Nephron (organoid): ENCODE measurements at regions not wholly inside any gene's neighbourhood (a gene's known extent, or its start where the extent isn't known, plus 50 kb on each side); places are given as distances from the start of the nearest gene placed in this dataset.

Experiments
- H3K27ac Mint-ChIP-seq, 3 experiments: 2 replicates each; pipeline ENCODE4 v1.8.0; 2020; ENCODE audit warnings: mixed read lengths in 3 of 3, mild to moderate bottlenecking in 2 of 3, moderate library complexity in 1 of 3
- H3K27me3 Mint-ChIP-seq: 2 replicates; pipeline ENCODE4 v1.8.0; 2021; ENCODE audit warnings: low read depth, mild to moderate bottlenecking, moderate library complexity, mixed read lengths
- H3K36me3 Mint-ChIP-seq: 2 replicates; pipeline ENCODE4 v1.8.0; 2020; ENCODE audit warnings: low read depth, mixed read lengths
- H3K4me1 Mint-ChIP-seq: 2 replicates; pipeline ENCODE4 v1.8.0; 2020; ENCODE audit warnings: mixed read lengths
- H3K4me3 Mint-ChIP-seq, 3 experiments: 2 replicates each; pipeline ENCODE4 v1.8.0; 2020; ENCODE audit warnings: mild to moderate bottlenecking in 3 of 3, mixed read lengths in 3 of 3, moderate library complexity in 2 of 3
- H3K9me3 Mint-ChIP-seq: 2 replicates; pipeline ENCODE4 v1.8.0; 2020; ENCODE audit warnings: mixed read lengths
- TF ChIP-seq, protein P1 (sequence below), 3 experiments: fragments of 200-600 bp; sonication (generic); IDR thresholded peaks; one replicate each; pipeline ENCODE4 v1.5.0; 2021; ENCODE audit warnings: antibody characterized with exemption in 3 of 3; ENCODE audit not compliant: unreplicated experiment in 3 of 3

- Mint-ChIP-seq H3K27ac (peak overlapping the region; percentile 2 to 23 (median 20)), H3K4me3 (peak overlapping the region in 1 of 3 experiments; percentile 28), H3K36me3 (no peaks in the 10 kb centered on the region), H3K27me3 (peaks cover 21% of the 10 kb centered on the region), H3K4me1 (peaks cover 32% of the 10 kb centered on the region), H3K9me3 (peaks cover 5% of the 10 kb centered on the region)
- TF ChIP-seq, protein P1, sequence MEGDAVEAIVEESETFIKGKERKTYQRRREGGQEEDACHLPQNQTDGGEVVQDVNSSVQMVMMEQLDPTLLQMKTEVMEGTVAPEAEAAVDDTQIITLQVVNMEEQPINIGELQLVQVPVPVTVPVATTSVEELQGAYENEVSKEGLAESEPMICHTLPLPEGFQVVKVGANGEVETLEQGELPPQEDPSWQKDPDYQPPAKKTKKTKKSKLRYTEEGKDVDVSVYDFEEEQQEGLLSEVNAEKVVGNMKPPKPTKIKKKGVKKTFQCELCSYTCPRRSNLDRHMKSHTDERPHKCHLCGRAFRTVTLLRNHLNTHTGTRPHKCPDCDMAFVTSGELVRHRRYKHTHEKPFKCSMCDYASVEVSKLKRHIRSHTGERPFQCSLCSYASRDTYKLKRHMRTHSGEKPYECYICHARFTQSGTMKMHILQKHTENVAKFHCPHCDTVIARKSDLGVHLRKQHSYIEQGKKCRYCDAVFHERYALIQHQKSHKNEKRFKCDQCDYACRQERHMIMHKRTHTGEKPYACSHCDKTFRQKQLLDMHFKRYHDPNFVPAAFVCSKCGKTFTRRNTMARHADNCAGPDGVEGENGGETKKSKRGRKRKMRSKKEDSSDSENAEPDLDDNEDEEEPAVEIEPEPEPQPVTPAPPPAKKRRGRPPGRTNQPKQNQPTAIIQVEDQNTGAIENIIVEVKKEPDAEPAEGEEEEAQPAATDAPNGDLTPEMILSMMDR (IDR thresholded peaks at IDR 0.05; ENCODE audit: unreplicated experiment in 3 of 3), result no peak
Observed at GRCh38 chr11:119970555-119971304, 167.2 kb downstream of the TRIM29 start.

GRCh38 chr11:119964136-119965025, 173.5 kb downstream of the TRIM29 start:
- peaks cover 6% of the 10 kb centered on the region for H3K27me3 Mint-ChIP-seq
- peaks cover 4% of the 10 kb centered on the region for H3K4me1 Mint-ChIP-seq
- no peak overlapping the region for H3K27ac Mint-ChIP-seq
- H3K4me3 Mint-ChIP-seq, result no peak overlapping the region
- no peaks in the 10 kb centered on the region for H3K9me3 Mint-ChIP-seq
- TF ChIP-seq, protein P1 (IDR thresholded peaks at IDR 0.05; ENCODE audit: unreplicated experiment in 3 of 3), result no peak
- H3K36me3 Mint-ChIP-seq, result no peaks in the 10 kb centered on the region

DNA sequence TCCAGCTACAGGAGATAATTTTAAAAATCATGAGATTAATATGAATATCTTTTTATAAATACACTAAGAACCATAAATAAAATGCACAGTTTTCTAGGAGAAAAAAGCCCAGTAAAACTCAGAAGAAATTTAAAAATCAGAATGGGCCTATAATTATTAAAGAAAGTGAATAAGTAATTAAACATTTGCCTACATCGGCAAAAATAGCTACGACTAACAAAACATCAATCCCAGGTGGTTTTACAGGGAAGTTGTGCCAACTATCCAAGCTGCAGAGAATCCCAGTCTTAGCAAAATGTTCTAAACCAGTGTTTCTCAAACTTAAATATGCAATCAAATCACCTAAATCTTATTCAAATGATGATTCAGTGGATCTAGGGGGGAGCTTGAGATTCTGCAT, 180.0 kb downstream of the TRIM29 start:
- H3K27me3 Mint-ChIP-seq, result peaks cover 11% of the 10 kb centered on the region
- TF ChIP-seq, protein P1 (IDR thresholded peaks at IDR 0.05; ENCODE audit: unreplicated experiment in 3 of 3), result no peak
- no peaks in the 10 kb centered on the region for H3K4me1 Mint-ChIP-seq
- H3K36me3 Mint-ChIP-seq, result no peaks in the 10 kb centered on the region
- H3K4me3 Mint-ChIP-seq, result no peak overlapping the region
- H3K27ac Mint-ChIP-seq, result no peak overlapping the region
- no peaks in the 10 kb centered on the region for H3K9me3 Mint-ChIP-seq

DNA sequence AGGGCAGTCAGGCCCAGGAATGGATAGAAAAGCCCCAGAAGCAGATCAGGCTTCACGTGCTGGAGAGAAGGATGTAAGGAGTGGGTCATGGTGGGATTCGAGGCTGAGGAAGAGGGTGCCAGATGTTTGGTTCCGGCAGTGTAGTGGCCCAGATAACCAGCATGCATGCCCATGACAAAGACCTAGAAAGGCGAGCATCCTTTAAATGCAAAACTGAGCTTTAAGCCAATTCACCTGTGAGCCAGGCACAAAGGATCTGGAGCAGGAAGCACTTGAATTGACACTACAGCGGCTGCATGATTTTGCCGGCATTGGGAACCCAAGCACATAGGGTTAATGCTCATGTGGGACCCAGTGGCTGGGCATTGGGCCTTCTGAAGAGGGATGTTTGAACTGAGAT, 185.5 kb downstream of the TRIM29 start:
- no peak overlapping the region for H3K27ac Mint-ChIP-seq
- H3K9me3 Mint-ChIP-seq, result no peaks in the 10 kb centered on the region
- H3K4me3 Mint-ChIP-seq, result no peak overlapping the region
- TF ChIP-seq, protein P1 (IDR thresholded peaks at IDR 0.05; ENCODE audit: unreplicated experiment in 3 of 3), result no peak
- peaks cover 21% of the 10 kb centered on the region for H3K27me3 Mint-ChIP-seq
- no peaks in the 10 kb centered on the region for H3K4me1 Mint-ChIP-seq
- no peaks in the 10 kb centered on the region for H3K36me3 Mint-ChIP-seq

GRCh38 chr11:119943298-119943655, 194.6 kb downstream of the TRIM29 start:
- Mint-ChIP-seq H3K27ac (no peak overlapping the region), H3K9me3 (no peaks in the 10 kb centered on the region), H3K4me1 (no peaks in the 10 kb centered on the region), H3K27me3 (peaks cover 43% of the 10 kb centered on the region), H3K4me3 (no peak overlapping the region), H3K36me3 (no peaks in the 10 kb centered on the region)
- TF ChIP-seq, protein P1 (IDR thresholded peaks at IDR 0.05; ENCODE audit: unreplicated experiment in 3 of 3), result no peak
